Testis (tissue), 2 donors: ENCODE measurements at regions not wholly inside any gene's neighbourhood (a gene's known extent, or its start where the extent isn't known, plus 50 kb on each side); places are given as distances from the start of the nearest gene placed in this dataset.

Source experiments
- POLR2A ChIP-seq: fragments of 450-650 bp; IDR thresholded peaks from one replicate; pipeline ENCODE4 v1.6.1; 2017; ENCODE audit warnings: antibody characterized with exemption, mild to moderate bottlenecking, moderate library complexity
- TF ChIP-seq, protein P1 (sequence below), 3 experiments: fragments of 450-650 bp in 2 of 3; fragments of 200-600 bp in 1 of 3; sonication (generic) in 1 of 3; IDR thresholded peaks; one replicate each; pipeline ENCODE4 v1.5.1; 2016 to 2019; ENCODE audit warnings: antibody characterized with exemption in 3 of 3, mild to moderate bottlenecking in 2 of 3, moderate library complexity in 1 of 3

DNA sequence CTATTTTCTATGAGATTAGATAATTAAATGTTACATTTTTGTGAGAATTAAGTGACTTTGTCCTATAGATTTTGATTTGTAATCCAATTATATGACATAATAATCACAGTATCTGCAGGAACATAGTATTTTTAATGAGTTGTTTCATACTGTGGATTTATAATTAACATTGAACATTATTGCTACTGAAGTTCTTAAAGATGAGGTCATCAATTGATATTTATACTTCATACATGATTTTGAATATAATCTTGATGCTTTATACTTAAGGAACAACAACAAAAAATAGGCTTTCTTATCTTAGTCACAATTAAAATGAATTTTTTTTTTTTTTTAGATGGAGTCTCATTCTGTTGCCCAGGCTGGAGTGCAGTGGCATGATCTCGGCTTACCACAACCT, 846.6 kb downstream of the SI start:
- TF ChIP-seq, protein P1, sequence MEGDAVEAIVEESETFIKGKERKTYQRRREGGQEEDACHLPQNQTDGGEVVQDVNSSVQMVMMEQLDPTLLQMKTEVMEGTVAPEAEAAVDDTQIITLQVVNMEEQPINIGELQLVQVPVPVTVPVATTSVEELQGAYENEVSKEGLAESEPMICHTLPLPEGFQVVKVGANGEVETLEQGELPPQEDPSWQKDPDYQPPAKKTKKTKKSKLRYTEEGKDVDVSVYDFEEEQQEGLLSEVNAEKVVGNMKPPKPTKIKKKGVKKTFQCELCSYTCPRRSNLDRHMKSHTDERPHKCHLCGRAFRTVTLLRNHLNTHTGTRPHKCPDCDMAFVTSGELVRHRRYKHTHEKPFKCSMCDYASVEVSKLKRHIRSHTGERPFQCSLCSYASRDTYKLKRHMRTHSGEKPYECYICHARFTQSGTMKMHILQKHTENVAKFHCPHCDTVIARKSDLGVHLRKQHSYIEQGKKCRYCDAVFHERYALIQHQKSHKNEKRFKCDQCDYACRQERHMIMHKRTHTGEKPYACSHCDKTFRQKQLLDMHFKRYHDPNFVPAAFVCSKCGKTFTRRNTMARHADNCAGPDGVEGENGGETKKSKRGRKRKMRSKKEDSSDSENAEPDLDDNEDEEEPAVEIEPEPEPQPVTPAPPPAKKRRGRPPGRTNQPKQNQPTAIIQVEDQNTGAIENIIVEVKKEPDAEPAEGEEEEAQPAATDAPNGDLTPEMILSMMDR (IDR thresholded peaks at IDR 0.05): no peak
- no peak for TF ChIP-seq POLR2A
